NCI-H2107 (cell line): ENCODE measurements at regions not wholly inside any gene's neighbourhood (a gene's known extent, or its start where the extent isn't known, plus 50 kb on each side); places are given as distances from the start of the nearest gene placed in this dataset.
"Not testable (repeated sequence)": the region's sequence is repeated elsewhere in the genome, so short reads cannot be mapped to it uniquely, and the experiment has no call there.

Source experiments
- DNase-seq: peaks from one replicate; lab custom pipeline; 2025; lab: John Stamatoyannopoulos, UW

DNA sequence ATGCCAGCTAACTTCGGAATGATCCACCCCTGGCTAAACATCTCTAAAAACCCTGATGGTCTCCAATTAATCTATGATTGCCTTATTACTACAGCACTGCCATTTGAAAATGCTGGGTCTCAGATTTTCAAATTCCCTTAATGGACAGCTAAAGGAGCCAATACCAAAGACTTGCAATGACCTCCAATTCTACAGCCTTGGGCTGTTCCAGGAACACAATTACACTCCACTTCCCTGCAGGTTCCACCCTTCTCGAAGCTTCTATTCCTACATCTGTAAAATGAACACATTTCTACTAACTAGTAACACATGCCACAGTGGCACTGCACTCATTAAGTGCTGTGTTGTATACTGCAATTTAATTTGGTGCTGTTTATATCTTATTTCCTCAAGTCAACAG is 85.7 kb upstream of the AK4 start:
- DNase-seq, result no peak

DNA sequence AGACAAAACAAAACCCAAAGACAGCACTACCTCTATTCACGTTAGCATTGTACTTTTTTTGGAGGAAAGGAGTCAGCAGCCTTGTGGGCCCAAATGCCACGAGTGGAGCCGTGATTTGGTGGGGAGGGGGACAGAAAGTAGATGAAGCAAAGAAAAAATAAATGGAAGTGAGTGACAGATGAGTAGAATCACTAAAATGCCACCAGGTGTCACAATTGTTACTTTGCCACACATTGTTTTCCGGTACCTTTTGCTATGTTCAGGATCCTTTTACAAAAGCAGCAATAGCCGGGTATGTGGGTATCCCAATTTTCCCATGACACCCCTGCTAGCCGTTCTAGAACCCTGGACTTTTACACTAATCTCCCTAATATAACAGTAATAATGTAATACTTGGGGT is 85.0 kb upstream of the AK4 start:
- no peak for DNase-seq

DNA sequence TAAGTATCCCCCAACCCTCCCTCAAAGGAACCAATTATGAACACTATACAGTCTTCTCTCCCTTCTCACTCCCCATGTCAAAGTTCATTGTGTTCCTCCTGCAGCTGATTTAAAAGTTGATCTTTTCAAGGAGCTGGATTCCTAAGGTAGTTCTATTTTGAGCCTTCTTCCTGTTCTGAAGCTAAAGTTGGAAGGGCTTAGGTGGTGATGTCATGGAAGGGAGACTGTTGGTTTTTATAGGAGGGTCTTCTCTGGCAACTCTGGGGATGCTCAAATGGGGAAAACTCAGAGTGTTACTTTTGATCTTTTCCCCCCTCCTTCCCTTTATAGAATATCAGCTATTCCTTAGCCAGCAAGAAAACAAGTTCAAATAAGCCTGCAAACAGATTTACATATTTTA is 83.0 kb upstream of the AK4 start:
- no peak for DNase-seq

DNA sequence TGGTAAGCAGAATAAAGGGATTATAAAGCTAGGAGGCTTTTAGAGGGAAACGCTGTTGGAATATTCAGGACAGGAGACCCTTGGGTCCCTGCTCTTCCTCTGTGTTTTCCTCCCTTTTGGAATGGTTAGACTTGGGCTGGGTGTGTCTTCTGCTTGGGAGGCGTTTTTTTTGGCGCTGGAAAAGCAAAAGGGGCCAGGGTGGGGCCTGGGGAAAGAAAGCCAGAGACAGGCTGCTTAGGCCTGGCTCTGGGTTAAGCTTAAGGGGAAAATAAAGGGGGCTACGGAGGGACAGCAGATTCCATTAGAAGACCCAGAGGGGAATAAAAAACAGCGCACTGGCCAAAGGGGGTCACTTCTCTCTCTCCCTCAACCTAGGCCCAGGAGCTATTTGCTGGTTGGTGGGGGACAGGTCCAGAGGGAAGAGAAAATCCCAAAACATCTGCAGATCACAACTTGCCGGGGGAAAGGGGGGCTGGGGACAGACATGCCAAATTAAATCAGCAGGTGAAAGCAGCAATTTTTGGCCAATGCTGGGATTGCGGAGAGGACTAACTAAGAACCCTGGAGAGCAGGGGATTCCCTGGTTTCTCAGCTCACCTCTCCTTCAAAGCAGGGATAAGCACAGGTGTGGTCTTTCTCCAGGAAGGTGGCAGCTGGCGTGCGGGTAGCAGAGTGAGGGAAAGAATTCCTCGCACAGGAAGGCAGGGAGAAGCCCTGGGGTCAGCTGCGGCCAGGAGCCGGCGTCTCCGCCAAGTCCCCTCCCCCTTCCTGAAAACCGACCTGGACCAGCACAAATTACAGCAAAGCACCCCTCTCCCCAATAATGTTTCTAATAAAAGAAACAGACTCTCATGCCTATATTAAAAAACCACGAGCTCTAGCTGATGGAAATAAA is 82.2 kb upstream of the AK4 start:
- DNase-seq, result no peak

DNA sequence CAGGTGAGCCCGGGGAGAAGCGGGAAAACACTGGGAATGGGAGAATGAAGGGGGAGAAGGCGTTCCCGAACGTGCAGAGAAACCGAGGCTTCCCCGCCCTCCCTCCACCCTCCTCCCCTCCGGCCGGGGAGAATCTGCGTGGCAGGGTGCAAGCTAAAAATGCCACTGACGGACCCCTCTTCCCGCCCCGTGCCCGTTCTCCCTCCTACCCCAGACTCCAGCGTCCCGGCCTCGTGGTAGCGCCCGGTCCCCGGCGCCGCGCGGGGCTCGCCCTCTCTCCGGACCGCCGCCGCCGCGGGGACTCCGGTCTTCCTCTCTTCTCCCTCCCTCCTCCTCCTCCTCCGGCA is 81.6 kb upstream of the AK4 start:
- no peak for DNase-seq

DNA sequence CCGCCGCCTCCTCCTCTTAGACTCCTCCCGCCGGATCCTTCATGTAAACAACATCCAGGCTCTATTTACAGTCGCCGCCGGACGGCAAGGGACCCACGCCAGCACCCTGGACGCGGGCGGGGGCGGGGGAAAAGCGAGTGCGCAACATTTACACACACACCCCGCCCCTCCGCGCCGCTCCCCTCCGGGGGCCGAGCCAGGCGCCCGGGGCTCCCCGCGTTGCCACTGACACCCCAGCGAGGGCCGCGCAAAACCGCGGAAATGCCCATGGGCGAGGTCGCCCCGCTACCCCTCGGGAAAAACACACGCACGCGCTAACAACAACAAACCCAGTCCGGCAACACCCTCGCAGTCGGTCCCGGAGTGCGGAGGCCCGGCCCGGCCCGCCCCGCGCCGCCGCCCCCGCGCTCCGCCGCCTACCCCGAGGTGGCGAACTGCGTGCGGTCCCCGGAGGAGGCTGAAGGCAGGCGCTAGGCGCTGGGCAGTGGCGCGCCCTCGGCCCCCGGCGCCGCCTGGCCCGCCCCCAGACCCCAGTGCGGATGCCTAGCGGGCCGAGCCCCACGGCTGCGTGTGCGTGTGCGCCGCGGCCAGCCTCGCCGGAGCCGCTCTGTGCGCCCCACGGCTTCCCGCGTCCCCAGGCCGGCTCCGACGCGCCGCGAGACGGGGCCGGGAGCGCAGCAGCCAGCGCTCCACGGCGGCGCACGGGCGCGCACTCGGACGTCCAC is 81.1 kb upstream of the AK4 start:
- peak; percentile 39 for DNase-seq

DNA sequence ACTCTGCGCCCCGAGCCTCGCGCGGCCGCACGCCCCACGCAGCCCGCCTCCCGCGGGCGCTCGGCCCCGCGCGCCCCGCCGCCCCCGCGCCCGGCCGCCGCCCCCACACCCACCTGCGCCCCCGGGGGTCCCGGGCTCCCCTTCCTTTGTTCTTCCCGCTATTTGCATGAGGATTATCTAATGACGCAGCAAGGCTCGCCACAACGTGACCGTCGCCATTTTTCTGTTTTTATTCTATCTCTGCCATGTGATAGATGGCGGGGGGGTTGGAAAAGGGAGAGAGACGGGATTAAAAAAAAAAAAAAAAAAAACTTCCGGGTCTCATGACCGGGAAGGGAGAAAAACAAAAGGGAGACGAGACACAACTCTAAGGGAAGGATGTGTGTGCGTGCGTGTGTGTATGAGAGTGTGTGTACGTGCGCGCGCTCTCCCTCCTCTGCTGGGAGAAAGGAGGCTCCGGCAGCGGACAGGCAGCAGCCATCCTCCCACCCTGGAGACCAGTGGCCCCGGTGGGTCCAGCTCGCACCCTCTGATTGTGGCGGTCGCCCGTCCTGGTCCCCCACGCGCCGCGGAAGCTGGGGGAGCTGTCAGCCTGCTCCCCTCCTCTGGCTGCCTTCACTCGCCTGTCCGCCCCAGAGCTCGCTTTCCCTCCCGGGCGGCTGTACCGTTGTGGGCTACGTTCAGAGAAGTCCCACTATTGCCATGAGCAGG is 80.4 kb upstream of the AK4 start:
- peak; percentile 38 for DNase-seq

DNA sequence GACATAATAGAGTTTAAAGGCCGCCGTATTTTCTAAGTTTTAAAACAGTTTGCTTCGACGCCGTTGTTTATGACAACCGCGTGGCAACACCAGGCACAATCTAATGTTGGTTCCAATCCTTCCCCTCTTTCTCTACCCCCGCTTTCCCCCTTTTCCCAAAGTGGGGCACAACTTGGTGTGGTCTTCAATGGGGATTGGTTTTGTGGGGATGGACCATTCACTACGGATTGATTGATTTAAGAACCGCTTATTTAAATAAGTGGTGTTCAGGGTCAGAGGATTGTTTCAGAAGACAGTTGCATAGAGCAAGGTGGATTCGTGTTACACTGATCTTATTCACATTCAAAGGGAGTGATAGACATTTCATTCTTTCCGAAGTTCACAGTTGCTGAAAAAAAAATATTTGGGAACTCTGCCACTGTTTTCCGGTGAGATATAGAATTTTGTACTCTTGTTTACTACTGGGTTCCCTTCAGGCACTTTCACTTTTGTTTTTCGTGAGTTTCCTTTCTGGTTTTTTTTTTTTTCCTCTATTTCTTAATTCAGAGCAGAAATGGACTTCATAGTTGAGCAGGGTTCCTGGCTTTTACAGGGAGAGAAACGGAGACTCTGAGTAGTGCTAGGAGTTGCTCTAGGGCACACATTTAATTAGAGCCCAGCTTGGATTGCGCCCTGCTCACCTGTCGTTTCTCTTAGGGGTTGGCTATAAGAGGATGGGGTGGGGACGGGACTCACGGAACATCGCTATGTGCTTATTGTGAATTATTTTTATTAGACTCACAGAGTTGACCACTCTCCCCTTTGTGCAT is 79.6 kb upstream of the AK4 start:
- DNase-seq, result no peak

DNA sequence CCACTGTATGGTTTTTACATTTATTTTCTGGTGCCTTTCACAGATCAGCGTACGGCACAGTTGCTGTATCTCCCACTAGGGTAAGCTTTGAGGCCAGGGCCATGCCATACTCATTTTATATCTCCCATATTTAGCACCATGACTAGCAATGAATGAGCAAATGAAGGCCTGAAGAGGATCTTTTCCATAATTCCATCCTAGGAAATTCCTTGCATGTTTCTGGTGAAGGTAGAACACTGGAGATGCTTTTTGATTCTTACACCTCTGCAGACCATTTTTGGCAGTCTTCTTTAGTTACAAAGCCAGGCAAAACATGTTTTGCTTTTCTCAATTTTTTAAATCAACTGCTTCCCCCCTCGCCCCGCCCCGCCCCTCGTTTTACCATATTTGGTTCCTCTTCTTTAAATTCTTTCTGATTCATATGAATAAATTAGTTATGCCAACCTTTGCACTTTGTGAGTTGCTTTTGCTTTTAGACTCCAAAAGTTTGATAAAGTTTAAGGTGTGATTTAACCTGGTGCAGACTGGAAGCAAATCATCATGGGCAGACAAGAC is 78.9 kb upstream of the AK4 start:
- DNase-seq, result no peak

DNA sequence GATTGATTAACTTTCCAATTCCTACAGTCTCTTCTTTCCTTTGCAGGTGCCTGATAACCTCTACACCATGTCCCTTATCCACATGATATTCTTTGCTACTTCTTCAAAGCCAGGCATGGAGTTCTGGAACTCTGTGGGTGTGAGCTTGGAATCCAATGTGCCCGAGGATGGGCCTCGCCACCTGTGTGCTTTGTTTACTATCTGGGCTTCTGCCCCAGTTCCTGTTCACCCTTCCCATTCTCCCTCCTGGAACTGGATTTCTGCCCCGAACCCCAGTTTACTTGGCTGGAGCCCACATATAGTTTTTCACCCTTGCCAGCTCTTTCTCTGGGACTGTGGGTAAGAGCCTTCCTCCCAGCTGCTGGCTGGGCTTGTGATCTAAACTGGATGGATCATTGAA is 75.2 kb upstream of the AK4 start:
- no peak for DNase-seq

DNA sequence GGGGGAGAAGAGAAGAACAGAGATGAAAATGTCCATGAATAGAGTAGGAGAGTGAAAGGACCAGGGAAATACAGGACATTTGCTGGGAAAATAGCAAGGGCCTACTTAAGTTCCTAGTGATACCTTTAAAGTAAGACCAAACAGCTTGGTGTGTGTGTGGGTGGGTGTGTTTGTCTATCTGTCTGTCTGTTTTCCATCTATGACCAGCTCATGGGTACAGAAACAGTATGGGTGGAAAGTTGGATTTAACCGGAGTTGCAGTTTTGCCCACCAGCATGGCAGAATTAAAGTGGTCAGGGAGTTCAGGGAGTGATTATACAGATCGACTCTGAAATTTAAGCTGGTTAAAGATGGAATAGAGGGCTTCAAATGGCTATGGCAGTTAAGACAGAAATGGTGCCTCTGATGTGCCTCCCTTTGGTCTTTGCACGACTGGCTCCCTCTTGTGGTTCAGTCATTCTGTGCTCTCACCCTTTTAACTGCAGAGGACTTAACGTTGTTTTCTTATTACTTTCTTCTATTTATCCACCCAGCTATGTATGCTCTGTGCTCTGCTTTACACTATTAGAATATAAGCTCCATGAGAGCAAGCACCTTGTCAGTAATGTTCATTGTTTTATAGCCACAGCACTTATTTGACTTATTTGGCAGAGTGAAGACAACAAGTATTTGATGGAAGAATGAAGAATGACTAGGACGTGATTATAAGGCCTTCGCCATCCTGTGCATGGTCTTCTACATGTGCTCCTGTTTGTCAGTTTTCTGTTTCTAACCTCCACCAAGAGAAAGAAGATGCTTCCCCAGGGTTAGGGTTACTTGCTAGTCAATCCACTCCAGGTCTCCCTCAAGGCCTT is 72.7 kb upstream of the AK4 start:
- DNase-seq, result peak; percentile 75

DNA sequence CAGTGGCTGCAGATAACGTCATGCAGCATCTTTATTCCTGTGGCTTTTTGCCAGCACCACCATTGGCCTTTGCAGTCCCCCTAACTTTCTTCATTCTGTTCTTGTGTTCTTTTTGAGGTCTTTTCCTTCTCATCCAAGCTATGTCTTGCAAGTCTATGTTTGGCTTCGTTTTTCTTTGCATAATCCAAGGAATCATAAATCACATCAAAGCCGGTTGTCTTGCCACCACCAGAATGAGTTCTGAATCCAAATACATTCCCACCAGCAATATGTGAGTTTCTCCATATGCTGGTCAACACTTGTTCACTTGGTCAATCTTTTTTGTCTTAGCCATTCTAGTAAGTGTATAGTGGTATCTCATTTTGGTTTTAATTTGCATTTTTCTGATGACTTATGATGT is 70.6 kb upstream of the AK4 start:
- DNase-seq, result no peak

DNA sequence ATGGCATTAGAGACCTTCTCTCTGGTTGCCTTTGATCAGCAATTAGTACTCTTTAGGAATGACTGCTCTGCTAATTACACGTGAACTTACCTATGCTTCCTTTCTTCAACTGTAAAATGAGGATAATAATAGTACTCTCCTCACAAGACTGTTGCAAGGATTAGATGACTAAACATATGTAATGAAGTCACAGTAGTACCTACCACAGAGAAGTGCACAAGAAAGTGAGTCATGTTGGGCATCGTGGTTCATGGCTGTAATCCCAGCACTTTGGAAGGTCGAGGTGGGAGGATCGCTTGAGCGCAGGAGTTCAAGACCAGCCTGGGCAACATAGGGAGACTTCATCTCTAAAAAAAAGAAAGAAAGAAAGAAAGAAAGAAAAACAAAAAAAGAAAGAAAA is 68.1 kb upstream of the AK4 start:
- no peak for DNase-seq

DNA sequence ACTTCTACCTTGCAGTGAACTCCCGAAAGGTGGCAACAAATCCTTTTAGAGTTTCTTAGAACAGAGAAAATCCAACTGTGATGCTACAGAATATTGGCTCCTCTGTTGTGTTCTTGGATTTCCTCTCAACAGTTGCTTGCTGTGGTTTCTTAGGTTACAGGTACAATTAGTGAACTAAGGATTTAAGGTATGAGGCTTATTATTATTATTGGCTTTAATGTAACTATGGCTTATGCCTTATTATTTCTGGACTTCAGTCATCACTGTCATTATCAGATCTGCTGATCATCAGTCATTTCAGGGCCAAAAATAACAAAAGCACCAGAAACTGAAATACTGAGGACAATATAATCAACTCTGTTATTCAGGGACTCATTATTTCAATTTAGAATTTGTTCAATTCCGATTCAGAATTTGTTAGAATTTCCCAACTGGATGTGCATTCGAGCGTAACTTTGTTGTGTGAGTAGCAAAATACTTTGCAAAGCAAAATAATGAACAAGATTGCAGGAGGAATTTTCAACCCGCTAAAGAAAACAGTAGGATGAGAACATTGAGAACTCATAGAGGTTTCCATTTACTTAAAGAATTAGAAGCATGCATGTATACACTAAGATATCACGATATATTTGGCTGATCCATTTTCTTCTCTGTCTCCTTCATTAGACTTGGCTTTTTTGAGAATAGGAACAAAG is 65.5 kb upstream of the AK4 start:
- no peak for DNase-seq

DNA sequence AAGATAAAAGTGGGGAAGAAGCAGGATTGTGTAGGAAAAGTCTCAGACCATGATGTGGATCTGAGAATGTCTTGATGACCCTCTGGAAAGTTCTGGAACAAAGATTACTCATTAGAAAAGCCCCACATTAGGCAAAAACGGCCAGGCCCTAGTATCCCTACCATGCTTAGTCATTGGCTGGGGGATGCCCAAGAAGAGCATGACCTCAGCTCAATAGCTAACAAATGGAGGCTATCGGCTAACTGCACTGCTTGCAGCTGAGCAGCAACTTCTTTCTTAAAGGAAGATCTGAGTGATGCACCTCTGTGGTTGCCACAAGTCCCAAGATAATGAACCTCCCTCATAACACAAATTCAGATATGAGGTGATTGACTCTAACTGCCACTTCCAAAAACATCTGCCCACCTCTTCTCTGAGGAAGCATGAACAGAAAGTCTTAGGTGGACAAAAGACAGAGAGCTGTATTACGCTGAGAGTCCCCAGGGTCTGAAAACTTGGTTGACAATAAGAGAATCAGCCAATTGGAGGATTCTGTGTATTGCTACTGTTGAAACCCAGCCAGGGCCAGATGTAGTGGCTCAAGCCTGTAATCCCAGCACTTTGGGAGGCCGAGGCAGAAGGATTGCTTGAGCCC is 64.6 kb upstream of the AK4 start:
- no peak for DNase-seq

DNA sequence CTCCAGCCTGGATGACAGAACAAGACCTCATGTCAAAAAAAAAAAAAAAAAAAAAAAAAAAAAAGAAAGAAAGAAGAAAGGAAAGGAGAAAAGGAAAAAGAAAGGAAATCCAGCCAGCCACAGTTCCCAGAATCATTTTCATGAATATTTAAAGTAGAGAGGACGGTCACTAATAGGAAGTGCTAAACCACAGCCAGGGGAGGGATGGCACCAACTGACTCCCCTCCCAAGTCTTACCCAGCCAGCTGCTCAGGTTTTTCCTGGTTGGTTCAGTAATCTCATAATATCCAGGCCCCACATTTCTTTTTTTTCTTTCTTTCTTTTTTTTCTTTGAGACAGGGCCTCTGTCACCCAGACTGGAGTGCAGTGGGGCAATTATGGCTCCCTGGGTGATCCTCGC is 63.9 kb upstream of the AK4 start:
- DNase-seq, result no peak

DNA sequence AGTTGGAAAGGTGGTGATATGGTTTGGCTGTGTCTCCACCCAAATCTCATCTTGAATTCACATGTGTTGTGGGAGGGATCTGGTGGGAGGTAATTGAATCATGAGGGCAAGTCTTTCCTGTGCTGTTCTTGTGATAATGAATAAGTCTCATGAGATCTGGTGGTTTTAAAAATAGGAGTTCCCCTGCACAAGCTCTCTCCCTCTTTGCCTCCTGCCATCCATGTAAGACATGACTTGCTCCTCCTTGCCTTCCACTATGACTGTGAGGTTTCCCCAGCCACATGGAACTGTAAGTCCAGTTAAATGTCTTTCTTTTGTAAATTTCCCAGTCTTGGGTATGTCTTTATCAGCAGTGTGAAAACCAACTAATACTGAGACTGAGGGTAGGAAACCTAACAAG is 60.5 kb upstream of the AK4 start:
- not testable (repeated sequence) for DNase-seq

DNA sequence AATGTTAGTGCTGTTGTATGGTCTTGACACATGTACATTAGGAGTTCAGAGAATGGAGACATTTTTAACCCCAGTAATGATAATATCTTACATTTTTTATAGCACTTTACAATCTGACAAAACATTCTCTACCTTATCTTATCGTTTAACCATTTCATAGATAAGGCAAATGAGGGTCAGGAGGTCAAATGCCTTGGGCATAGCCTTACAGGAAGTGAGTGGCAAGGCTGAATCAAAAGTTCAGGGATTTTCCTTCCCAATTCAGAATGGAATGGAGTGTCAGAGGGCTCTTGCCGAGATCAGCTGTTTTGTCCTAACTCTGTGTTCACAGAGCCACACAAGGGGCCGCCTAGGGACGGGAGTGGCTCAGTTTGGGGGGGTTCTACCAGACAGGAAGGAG is 57.6 kb upstream of the AK4 start:
- no peak for DNase-seq

DNA sequence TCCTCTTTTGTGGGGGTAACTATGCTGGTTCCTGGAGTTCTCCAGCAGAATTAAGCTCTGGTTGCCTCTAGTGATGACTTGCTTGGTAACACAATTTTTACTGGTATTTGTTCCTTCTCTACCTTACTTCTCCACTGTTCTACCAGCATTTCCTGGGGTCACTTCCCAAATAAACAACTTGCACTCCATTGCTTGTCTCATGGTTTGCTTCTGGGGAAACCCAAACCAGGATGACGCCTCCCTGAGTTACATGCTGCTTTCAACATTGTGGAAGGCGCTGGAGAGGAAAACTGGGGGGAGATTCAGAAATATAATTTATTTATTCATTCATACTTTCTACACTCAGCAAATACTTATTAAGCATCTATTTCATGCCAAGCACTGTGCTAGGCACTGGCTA is 55.3 kb upstream of the AK4 start:
- DNase-seq, result no peak

DNA sequence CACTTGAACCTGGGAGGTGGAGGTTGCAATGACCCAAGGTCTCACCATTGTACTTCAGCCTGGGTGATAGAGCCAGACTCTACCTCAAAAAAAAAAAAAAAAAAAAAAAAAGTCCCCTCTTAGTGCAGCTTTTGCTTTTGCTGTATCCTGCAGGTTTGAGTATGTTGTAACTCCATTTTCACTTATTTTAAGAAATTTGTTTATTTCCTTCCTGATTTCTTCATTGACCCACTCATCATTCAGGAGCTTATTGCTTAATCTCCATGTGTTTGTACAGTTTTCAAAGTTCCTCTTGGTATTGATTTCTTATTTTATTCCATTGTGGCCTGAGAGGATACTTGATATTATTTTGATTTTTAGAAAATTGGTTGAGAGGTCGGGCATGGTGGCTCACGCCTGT is 50.9 kb upstream of the AK4 start:
- no peak for DNase-seq
